GM19468 (cell line): ENCODE measurements at regions not wholly inside any gene's neighbourhood (a gene's known extent, or its start where the extent isn't known, plus 50 kb on each side); places are given as distances from the start of the nearest gene placed in this dataset.

Source experiments
- ATAC-seq: cut with Tn5 transposase; IDR thresholded peaks from one replicate; pipeline ENCODE4 v1.9.1; 2021; ENCODE audit warnings: mild to moderate bottlenecking, moderate library complexity, moderate number of reproducible peaks; ENCODE audit not compliant: unreplicated experiment; ENCODE audit errors: extremely low read depth

DNA sequence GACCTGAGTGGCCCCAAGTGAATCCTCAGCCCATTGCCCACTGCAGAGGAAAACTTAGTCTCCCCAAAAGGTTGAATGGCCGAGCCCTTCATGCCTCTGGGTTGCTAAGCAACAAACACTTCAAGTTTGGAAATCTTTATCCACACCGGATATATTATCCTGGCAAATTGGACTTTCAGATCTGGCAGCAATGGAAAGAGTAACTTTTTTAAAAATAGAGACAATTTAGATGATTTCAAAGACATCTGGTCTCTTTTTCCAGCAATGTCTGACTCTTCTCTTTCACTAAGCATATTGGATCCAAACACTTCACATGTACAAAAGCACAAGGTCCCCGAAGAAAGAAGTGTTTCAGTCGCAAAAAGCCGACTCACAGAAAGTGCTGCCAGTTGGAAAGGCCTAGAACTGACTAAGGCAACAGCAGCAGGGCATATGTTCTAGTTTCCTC, 505.3 kb downstream of the SOX6 start:
- no peak for ATAC-seq

DNA sequence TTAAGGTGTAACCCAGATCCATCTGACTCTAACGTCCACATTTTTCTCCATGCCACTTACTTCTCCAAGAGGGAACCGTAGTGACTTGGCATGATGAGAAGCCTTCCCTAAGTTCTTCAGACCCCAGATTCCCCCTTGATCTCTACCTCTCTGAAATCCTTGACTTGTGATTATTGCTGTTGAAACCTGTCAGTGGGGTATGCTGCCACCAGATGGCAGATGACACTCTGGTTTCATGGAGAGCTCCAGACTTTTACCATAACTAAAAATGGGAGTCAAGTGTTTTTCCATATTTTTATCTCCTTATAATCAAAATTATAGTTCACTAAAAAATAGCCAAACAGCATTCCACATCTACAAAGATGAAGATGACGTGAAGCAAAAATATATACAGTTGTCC, 504.2 kb downstream of the SOX6 start:
- ATAC-seq: no peak

DNA sequence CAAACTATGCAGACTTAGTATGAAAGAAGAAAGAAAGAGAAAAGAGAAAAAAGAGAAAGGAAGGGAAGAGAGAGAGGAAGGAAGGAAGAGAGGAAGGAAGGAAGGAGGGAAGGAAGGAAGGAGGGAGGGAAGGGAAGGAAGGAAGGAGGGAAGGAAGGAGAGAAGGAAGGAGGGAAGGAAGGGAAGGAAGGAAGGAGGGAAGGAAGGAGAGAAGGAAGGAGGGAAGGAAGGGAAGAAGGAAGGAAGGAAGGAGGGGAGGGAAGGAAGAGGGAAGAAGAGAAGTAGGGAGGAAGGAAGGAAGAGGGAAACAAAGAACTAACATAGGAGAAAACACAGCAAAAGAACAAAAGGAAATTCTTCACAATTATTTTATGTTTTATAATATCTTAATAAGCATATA, 502.1 kb downstream of the SOX6 start:
- ATAC-seq: no peak

DNA sequence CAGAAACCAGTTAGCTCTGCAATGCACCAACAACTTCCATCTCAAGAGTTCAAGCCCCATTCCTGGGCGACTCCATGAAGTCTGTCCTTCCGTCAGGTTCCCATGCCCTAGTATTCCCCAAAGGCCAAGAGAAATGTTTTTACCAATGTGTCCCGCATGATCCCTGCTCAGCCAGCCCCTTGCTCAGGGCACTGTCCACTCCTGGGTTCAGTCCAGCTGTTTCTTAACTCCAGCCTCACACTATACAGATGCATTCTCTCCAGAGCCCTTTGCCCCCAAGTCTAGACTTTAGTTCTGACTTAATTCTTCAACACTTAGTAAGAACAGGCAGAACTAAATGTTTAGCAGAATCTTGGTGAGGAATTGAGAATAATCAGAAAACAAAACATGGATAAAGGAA, 497.5 kb downstream of the SOX6 start:
- ATAC-seq: no peak

DNA sequence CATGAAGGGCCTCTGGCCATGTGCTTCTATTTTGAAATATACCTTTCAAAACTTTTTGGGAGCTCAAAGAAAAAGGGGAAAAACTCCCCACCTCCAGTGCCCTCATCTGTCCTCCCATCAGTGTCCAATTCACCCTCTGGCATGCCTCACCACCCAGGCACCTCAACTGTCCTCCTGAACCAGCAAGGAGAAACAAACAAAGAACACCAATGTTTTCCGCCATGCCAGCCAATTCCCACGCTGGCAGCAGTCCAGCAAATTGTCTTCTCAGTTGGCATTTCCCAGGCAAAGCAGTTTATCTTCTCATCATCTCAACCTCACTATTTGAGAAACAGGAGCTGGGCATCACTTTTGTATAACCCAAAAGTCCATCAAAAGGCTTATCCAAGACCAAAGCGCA, 496.9 kb downstream of the SOX6 start:
- no peak for ATAC-seq

DNA sequence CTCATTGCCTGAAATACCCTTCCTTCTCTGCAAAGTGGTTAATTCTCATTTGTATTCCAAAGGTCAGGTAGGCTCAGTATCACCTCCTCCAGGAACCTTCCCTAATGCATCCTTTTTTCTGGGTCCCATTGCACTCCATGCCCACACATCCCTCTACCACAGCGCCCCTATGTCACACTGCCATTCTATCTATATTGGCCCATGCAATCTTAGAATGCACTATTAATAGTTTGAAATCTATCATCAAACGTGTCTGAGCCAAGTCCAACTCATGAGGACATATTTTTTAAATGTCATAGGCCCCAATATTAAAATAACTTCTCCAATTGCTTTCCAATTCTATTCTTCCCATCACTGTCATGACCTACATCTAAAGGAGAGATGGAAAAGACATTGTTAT, 495.1 kb downstream of the SOX6 start:
- ATAC-seq: no peak

DNA sequence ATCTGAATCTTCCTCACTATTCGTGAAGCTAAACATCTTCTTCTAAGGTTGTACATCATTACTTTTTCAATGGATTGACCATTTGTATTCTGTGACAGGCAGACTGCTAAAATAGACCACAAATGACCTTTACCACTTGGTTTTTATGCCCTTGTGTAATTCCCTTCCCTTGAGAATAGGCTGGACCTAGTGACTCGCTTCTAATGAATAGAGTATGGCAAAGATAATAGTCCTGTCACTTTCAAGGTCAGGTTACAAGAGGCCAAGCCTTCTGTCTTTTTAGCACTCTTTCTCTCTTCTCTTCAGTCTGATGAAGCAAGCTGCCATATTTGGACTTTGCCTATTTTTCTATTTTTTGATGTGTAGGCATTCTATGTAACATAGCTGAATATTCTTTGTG, 492.9 kb downstream of the SOX6 start:
- ATAC-seq: no peak

DNA sequence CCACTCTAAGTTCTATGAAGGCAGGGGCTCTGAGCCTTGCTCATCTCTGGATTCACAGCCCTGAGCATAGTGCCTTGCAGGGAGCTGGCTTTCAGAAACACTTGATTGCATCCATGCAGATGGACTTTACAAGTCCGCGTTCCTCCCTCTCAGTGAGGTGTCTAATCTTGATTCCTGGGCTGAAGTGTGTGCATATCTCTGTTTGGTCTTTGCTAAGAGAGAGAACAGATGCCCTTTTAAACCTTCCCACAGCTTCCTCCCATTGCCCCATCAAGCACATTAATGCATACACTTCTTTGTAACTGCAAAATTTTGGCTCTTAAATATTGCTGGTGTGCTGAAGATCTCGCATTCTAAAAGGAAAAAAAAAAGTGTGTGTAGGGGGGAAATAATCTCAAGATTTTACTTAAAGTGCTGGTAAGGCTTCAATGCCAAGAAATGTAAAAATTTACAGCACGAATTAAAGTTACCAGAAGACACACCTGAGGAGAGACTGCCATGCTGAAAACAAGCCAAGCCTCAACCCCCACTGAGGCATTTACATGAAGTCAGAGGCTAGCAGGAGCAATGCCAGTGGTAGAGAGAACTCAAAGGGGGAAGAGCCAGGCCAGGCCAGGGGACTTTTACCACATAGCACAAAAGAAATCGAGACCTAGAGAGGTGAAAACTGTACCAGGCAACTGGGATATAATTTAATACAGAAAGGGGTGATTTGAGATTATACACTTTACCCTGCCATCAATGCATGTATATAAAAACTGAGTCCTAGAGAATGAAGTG, 492.1 kb downstream of the SOX6 start:
- ATAC-seq: no peak

DNA sequence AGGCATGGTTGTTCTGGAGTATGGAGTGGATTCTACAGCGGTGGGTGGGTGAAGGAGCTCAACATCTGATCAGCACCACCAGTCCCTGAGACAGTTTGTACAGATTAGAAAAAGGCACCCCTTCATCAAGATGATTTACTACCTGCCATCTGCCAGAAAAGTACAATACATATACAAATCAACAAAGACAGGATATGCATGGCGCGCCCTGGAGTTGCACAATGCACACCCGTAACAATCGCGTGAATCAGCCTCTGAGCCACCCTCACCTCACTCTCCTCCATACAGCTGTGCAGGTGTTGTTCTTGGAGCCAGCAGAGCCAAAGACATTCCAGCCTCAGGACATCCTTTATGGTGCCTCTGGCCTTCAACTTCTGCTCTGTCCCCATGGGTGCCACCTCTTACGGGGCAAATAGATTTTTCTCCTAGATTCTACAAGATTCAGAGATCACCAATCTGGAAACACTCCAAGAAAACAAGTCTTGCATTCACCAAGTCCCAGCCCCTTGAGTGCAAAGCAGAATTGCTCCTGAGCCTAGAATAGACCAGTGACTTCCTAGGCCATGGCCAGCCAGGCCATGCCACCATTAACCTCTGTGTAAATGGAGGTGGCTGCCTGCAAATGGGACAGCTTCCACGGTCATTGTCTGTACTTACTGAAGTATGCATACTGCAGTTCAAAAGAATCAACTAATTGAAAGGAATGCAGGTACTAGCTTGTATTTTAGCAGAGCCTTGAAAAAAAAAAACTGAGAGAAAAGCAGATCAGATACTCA, 490.9 kb downstream of the SOX6 start:
- ATAC-seq: no peak

DNA sequence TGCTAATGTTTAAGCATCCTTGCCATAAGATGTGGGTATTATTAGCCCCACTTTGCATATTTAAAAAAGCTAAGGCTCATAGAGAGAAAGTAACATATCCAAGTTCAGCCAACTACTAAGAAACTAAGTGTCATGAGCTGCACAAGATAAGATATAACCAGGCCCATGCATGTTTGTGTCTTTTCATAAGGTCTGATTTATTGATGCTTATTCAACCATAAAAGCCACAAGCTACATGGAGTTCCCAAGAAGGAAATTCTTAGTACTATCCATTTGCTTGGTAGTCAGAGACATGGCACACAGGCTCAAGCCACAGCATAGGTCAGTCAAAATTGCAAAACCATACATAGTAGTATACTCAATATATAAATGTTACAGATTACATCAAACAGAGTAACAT, 488.5 kb downstream of the SOX6 start:
- no peak for ATAC-seq

DNA sequence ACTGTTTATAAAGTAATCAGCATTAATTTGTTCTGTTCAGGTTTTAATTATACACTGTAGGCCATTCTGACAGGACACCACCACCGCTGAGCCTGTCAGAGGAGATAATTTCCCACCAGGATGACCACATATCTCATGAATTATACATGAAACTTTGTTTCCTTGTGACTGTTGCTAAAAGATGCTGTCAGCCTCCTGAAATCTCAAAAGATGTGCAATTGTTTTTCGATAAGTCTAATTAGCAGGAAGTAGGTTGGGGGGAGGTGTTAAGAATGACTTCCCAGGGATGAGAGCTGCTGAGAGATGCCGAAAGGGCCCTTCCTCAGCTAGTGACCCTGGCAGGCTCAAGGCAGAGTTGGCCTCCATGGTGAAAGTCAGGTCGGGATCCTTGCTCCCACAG, 485.4 kb downstream of the SOX6 start:
- ATAC-seq: no peak

DNA sequence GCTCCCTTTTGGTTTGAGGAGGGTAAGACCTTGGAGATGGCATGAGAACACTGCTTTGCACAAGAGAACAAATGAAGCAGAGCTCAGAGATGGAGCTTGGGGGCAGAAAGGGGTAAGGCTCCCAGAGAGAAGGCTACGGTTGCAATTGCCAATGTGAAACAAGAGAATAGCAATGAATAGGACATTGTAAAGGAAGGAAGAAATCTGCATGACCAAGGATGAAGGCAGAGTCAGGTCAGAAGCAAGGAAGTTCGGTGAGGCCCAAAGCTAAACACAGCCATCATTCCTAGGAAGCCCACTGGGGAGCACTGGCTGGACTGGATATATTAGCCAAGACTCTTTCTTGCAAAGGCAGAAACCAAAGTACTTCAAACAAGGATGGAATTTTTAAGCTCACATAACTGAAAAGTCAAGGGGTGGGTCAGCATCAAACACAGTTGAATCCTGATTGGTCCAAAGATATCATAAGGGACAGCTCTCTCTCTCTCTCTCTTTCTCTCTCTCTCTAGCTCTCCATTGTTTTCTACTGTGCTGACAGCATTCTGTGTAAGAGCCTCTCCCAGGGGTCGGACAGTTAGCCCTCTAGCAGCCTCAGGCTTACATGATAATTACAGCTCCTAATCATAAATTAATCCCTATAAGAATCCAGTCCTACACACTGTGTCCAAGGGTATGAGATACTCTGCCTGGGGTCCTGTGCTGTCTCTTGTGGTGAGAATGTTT, 484.3 kb downstream of the SOX6 start:
- no peak for ATAC-seq

DNA sequence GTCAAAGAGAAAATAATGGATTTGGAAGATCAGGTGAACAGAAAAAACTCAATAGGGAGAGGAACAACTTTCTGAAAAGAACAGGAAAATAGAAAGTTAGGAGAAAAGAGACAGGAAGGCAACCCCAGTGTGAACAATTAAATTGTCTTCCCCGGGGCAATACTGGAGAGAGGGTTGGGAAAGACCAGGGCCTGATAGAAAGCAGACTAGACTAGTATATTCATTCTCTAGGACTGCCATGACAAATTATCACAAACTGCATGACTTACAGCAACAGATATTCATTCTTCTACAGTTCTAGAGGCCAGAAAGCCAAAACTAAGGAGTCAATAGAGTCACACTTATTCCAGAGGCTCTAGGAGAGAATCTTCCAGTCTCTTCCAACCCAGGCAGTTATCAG, 482.8 kb downstream of the SOX6 start:
- no peak for ATAC-seq

DNA sequence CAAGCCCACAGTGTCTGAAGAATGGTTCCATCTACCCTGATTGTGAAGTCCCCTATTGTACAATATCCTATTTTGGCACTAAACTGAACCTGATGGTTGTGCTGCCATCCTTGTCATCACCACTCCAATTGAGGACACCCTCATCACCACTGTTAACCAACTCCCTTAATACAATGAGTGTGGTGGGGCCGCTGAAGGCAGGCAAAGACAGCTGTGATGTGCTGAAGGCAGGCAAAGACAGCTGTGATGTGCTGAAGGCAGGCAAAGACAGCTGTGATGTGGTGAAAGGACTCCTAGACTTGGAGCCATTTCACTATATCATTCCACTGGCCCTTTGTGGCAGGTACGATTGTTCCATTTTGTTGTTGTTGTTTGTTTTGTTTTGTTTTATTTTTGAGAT, 481.6 kb downstream of the SOX6 start:
- no peak for ATAC-seq

DNA sequence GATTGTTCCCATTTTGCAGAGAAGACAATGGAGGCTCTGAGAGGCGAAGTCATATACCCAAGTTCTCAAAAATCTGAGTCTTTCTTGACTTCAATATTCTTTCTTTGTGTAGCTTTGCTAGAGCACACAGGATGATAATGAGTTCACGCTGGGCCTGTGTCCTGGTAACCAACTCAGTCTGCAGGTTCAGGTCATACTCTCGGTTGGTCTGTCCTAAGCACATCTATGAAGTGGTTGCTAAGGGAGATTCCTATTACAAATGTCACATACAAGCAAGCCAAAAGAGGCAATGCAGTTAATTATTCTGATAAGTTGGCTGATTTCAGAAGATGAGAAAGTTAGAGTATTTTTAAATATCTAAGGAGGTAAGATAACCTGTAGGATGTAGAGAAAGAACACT, 481.0 kb downstream of the SOX6 start:
- no peak for ATAC-seq

DNA sequence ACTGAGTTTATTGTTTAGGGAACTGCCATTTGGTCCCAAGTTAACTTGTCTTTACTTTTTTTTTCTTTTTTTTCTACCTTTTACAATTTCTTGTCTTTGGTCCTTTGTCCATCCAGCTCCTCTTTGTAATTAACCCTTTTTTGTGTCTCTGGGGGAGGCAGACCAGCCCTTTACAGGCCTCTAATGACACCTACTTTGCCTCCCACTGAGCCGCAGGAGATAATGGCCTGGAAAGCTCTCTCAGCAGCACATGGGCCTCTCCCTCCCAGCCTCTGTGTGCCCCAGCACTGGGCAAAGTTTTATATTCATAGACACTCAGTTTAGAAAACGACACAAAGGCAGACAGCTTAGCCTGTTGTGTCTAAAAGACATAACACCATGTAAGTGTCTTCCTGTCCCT, 480.4 kb downstream of the SOX6 start:
- ATAC-seq: no peak

DNA sequence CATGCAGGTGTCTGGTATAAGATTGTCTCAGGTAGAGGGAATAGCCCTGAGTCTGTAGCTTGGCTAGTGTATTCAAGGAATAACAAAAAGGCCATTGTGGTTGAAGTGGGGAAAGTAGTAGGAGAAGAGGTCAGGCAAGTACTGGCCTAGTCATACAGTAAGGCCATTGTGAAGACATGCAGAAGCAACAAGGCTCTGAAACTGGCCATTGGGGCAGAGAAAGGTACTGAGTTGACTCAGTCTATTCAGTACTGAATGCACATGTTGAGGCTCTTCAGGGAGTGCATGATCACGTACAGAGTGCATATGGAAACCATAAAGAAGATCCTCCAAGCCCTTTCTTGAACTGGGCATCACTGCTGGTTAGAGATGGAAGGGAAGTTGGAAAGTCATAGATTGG, 477.6 kb downstream of the SOX6 start:
- no peak for ATAC-seq

DNA sequence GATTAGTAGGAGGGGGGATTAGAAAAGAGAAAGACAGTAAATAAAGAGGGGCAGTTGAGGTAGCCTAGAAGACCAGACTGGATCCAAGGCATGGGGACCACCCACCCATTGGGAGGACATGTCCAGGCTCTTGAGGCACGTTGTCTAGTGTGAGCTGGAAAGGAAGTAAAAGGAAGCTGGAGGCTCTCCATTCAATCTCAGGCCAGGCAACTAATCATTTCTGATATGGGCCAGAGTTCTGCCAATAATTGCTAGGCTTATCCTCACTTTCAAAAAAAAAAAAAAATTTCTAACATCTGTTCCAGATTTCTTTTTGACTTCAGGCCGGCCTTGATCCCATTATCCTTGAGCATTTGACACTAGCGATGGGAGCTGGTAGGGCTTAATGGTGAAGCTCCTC, 476.1 kb downstream of the SOX6 start:
- no peak for ATAC-seq

DNA sequence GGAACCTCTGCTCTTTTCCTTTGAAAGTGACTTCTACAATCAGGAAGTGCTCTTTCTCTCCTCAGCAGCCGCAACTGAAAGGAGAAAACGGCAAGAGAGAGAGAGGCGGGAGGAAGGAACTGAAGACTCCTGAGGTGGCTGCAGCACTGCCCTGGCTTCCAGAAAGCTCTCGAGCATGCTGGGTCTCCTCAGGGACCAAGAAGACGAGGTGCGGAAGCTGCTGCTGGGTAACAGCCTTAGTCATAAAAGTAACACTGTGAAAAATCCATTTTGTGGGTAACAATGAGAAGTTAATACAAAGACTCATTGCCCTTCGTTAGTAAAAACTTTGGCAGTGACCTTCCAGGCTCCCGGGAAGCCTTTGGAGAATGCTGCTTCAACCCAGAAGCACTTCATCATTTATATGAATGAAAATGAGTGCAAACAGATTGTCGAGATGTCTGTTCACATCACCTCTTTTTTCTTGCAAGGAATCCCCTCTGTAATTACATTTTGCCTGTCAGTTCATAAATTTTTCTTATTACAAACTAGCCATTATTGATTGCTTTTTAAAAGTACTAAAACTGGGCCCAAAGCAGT, 473.4 kb downstream of the SOX6 start:
- no peak for ATAC-seq

DNA sequence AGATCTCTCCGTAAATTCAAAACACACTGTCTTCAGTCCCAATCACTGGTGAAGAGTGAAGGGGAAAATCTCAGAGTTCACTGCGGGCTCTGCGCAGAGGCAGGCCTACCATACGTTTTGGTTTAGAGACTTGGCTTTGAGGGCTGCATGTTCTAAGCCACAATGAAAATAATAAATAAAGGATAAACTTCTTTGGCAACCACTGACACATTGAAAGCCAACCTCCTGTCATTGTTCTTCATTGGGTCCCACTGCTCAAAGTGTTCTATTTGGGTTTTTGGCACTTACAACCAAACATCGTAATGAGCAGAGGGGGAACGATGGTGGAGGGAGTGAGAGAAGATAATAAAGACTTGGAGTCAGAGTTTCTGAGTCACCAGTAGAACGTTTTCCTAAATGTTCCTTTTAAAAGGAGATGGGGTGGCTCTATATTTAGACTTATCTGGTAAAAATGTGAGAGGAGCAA, 472.9 kb downstream of the SOX6 start:
- ATAC-seq: no peak

DNA sequence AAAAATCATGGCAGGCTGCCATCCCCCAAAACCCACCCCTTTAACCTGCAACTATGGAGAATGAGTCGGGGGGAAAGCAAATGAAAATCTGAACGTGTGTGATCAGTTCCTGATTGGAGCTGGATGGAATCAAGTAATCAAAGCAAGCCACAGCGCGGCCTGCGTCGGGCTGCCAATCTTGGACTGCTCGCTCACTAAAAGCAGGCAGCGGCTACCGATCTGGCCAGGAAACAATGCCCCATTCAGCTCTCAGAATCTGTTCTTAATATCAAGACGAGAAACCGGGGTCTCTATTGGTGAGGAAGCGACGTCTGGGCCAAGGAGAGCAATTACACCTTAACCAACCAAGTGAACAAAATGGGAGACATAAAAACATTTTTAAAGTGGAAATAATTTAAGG, 472.2 kb downstream of the SOX6 start:
- ATAC-seq: no peak
